ENCODE measurements at regions not wholly inside any gene's neighbourhood (a gene's known extent, or its start where the extent isn't known, plus 50 kb on each side); places are given as distances from the start of the nearest gene placed in this dataset.

DNA sequence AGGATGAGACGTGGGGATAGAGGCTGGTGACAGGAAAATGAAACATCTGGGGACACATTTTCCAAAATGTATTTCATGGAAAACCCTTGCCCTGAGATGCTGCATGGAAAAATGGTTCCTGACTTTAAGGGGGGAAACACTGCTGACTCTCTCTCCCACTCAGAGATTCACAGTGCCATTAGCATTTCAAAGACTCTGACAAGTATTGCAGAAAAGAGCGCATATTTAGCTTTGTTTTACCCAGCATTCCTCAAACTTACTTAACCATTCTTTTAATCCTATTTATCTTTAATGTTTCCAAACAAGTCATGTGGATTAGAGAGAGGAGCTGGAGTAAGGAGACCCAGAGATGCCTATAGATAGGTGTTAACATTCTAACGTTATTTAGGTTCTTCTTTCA, 141.8 kb upstream of the DYRK2 start:
- TF ChIP-seq EP300 (IDR thresholded peaks at IDR 0.05; ENCODE audit: low read depth) (no peak), POLR2A (IDR thresholded peaks at IDR 0.05) (no peak), POLR2AphosphoS5 (IDR thresholded peaks at IDR 0.05) (no peak)
- TF ChIP-seq, protein P1, sequence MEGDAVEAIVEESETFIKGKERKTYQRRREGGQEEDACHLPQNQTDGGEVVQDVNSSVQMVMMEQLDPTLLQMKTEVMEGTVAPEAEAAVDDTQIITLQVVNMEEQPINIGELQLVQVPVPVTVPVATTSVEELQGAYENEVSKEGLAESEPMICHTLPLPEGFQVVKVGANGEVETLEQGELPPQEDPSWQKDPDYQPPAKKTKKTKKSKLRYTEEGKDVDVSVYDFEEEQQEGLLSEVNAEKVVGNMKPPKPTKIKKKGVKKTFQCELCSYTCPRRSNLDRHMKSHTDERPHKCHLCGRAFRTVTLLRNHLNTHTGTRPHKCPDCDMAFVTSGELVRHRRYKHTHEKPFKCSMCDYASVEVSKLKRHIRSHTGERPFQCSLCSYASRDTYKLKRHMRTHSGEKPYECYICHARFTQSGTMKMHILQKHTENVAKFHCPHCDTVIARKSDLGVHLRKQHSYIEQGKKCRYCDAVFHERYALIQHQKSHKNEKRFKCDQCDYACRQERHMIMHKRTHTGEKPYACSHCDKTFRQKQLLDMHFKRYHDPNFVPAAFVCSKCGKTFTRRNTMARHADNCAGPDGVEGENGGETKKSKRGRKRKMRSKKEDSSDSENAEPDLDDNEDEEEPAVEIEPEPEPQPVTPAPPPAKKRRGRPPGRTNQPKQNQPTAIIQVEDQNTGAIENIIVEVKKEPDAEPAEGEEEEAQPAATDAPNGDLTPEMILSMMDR (IDR thresholded peaks at IDR 0.05): no peak
- Histone ChIP-seq H3K4me3 (no peak overlapping the region), H3K27me3 (no peaks in the 10 kb centered on the region), H3K27ac (no peak overlapping the region), H3K4me1 (peaks cover 0 to 6% (median 2%) of the 10 kb centered on the region in 4 donors), H3K9me3 (no peaks in the 10 kb centered on the region), H3K36me3 (no peaks in the 10 kb centered on the region)
- WGBS, 2 donors (ENCODE audit: low coverage in 1 of 2): 61 to 78% methylated on average over 3 of the region's 3 CpGs
- in situ Hi-C loops (cut with MboI; ENCODE audit: low pct_ligation_motif_present in 1 of 4, low pct_unique_long_range_greater_than_20kb in 1 of 4, low sequenced_read_pairs in 3 of 4) (no loop called here), intact Hi-C loops (cut with DNase I; ENCODE audit: low total_unique reads) (no loop called here)
- DNase-seq: no peak

DNA sequence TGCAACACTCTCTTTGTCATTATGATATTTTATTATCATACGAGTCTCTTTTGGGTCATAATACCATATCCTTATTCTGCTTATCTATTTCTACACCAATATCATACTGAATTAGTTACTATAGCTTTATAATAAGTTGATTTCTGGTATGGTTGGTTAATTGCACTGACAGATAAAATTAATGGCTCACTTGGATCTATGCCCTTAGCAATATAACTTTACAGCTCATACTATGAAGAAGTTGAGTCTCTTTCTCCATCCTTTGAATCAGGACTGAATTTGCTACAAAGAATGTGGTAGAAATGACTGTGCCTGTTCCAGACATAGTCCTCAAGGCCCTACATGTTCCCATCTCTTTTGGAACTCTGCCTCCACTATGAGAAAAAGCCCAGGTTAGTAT, 139.7 kb upstream of the DYRK2 start:
- 47 to 72% methylated on average over 1 of the region's 1 CpG for WGBS, 2 donors (ENCODE audit: low coverage in 1 of 2)
- H3K36me3 ChIP-seq: no peaks in the 10 kb centered on the region
- TF ChIP-seq POLR2AphosphoS5 (IDR thresholded peaks at IDR 0.05): no peak
- TF ChIP-seq POLR2A (IDR thresholded peaks at IDR 0.05): no peak
- no peak for TF ChIP-seq EP300 (IDR thresholded peaks at IDR 0.05; ENCODE audit: low read depth)
- TF ChIP-seq, protein P1 (IDR thresholded peaks at IDR 0.05): no peak
- intact Hi-C loops (cut with DNase I; ENCODE audit: low total_unique reads): no loop called here
- H3K4me1 ChIP-seq: no peaks in the 10 kb centered on the region
- no peaks in the 10 kb centered on the region for H3K27me3 ChIP-seq
- in situ Hi-C loops (cut with MboI; ENCODE audit: low pct_ligation_motif_present in 1 of 4, low pct_unique_long_range_greater_than_20kb in 1 of 4, low sequenced_read_pairs in 3 of 4): no loop called here
- no peak overlapping the region for H3K27ac ChIP-seq
- no peaks in the 10 kb centered on the region for H3K9me3 ChIP-seq
- no peak for DNase-seq
- H3K4me3 ChIP-seq: no peak overlapping the region

DNA sequence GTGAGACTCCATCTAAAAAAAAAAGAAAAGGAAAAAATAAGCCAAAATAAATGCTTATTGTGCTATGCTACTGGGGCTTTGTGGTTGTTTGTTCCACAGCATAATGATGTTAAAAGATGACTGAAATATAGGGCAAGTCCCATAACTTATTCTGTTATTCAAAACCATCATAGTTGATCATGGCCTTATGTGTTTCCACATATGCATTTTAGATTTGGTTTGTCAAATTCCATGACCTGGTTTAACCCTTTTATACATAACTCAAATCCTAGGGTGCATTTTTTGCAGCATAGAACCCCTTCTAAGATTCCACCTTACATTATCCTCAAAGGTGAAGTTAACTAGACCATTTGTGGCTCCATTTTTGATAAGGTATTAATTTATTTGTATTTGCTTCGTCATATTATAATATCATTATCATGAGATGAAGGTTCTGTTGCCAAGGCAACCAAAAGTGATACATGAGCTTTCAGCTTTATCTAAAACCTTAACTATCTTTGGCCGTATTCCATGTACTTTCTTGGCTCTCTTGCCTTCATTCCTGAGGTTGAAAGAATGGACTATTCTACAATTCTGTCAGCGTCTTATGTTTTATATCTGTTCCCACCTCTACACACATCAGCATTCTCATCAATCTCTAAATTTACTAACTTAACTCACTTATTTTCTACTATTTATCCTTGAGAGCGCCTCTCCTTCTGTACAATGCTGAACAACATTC, 138.7 kb upstream of the DYRK2 start:
- Histone ChIP-seq H3K27ac (no peak overlapping the region), H3K27me3 (no peaks in the 10 kb centered on the region), H3K4me1 (peaks cover 0 to 3% (median 0%) of the 10 kb centered on the region in 4 donors), H3K36me3 (no peaks in the 10 kb centered on the region), H3K4me3 (no peak overlapping the region), H3K9me3 (no peaks in the 10 kb centered on the region)
- DNase-seq: no peak
- TF ChIP-seq EP300 (IDR thresholded peaks at IDR 0.05; ENCODE audit: low read depth) (no peak), POLR2A (IDR thresholded peaks at IDR 0.05) (no peak), POLR2AphosphoS5 (IDR thresholded peaks at IDR 0.05) (no peak)
- TF ChIP-seq, protein P1 (IDR thresholded peaks at IDR 0.05): no peak
- intact Hi-C loops (cut with DNase I; ENCODE audit: low total_unique reads): no loop called here
- WGBS, 2 donors (ENCODE audit: low coverage in 1 of 2): 87 to 89% methylated on average over 4 of the region's 4 CpGs
- in situ Hi-C loops (cut with MboI; ENCODE audit: low pct_ligation_motif_present in 1 of 4, low pct_unique_long_range_greater_than_20kb in 1 of 4, low sequenced_read_pairs in 3 of 4): no loop called here

GRCh38 chr12:67512061-67512460, 136.5 kb upstream of the DYRK2 start:
- intact Hi-C loops (cut with DNase I; ENCODE audit: low total_unique reads) (no loop called here), in situ Hi-C loops (cut with MboI; ENCODE audit: low pct_ligation_motif_present in 1 of 4, low pct_unique_long_range_greater_than_20kb in 1 of 4, low sequenced_read_pairs in 3 of 4) (no loop called here)
- no peak overlapping the region for H3K27ac ChIP-seq
- H3K9me3 ChIP-seq: no peaks in the 10 kb centered on the region
- peaks cover 0 to 20% (median 11%) of the 10 kb centered on the region in 4 donors for H3K4me1 ChIP-seq
- TF ChIP-seq EP300 (IDR thresholded peaks at IDR 0.05; ENCODE audit: low read depth): no peak
- H3K4me3 ChIP-seq: no peak overlapping the region
- DNase-seq: no peak
- H3K27me3 ChIP-seq: no peaks in the 10 kb centered on the region
- H3K36me3 ChIP-seq: no peaks in the 10 kb centered on the region

DNA sequence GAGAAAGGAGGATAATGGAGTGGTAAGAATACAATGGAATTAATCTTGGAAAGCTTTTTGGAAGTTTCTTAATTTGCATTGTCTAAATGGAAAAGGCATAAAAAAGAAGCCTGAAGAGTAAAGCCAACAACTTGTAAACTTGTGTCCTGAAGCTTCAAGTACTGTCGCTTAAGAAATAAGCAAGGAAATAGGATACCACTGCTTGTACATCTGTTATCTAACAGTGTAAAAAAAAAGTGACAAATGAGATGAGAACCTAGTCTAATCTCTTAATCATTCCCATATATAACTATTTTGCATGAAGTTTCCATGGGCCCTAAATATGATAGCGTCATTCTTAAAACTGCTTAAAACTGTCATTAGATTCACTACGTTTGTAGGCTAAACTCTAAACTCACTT, 134.0 kb upstream of the DYRK2 start:
- intact Hi-C loops (cut with DNase I; ENCODE audit: low total_unique reads): no loop called here
- WGBS, 2 donors (ENCODE audit: low coverage in 1 of 2): 82 to 86% methylated on average over 3 of the region's 3 CpGs
- H3K9me3 ChIP-seq: no peaks in the 10 kb centered on the region
- no peak overlapping the region for H3K4me3 ChIP-seq
- no peaks in the 10 kb centered on the region for H3K36me3 ChIP-seq
- no peaks in the 10 kb centered on the region for H3K27me3 ChIP-seq
- in situ Hi-C loops (cut with MboI; ENCODE audit: low pct_ligation_motif_present in 1 of 4, low pct_unique_long_range_greater_than_20kb in 1 of 4, low sequenced_read_pairs in 3 of 4): no loop called here
- no peak overlapping the region for H3K27ac ChIP-seq
- peaks cover 0 to 22% (median 12%) of the 10 kb centered on the region in 4 donors for H3K4me1 ChIP-seq
- no peak for TF ChIP-seq POLR2A (IDR thresholded peaks at IDR 0.05)
- TF ChIP-seq, protein P1 (IDR thresholded peaks at IDR 0.05): no peak
- TF ChIP-seq EP300 (IDR thresholded peaks at IDR 0.05; ENCODE audit: low read depth): no peak
- no peak for TF ChIP-seq POLR2AphosphoS5 (IDR thresholded peaks at IDR 0.05)
- DNase-seq: no peak

Measured in transverse colon (tissue), 4 donors.